HepG2 (cell line): ENCODE measurements at regions not wholly inside any gene's neighbourhood (a gene's known extent, or its start where the extent isn't known, plus 50 kb on each side); places are given as distances from the start of the nearest gene placed in this dataset.

ENCODE experiments used
- ATAC-seq: fragments of 200-7000 bp; cut with Tn5 transposase; 3 replicates; pipeline ENCODE4 v1.9.1; 2020; ENCODE audit warnings: mild to moderate bottlenecking, moderate library complexity
- BruUV-seq: library from RNA; stranded (reverse); fragments of 400-500 nt; replicated peaks from 2 replicates; lab custom pipeline; 2021; lab: Mats Ljungman, UMichigan
- CTCF ChIA-PET: fragments of 300-600 bp; formaldehyde crosslinking; extraction: SDS; loops from one replicate; lab custom pipeline; 2021; ENCODE audit warnings: low total read pairs, inconsistent platforms, low intra/inter-chr PET ratio; lab: Yijun Ruan, JAX
- POLR2A ChIA-PET: fragments of 350-600 bp; sonication (Branson Sonifier 250); formaldehyde crosslinking; loops from one replicate; lab custom pipeline; 2020; ENCODE audit warnings: antibody characterized with exemption, inconsistent platforms; lab: Yijun Ruan, JAX
- DNase-seq: peaks from one replicate; pipeline ENCODE4 v3.0.0-alpha.2; 2015; ENCODE audit warnings: low spot score
- FAIRE-seq: peaks from 3 replicates; lab custom pipeline; 2011; peaks lifted over from hg19 to GRCh38; lab: Jason Lieb, UNC
- H2AFZ ChIP-seq: one replicate; pipeline ENCODE4 v1.6.1; 2011; ENCODE audit warnings: low read length, inconsistent platforms
- H3K27ac ChIP-seq: fragments of 300-600 bp; 3 replicates; pipeline ENCODE4 v1.8.0; 2011; ENCODE audit warnings: mixed run types, mild to moderate bottlenecking, mixed read lengths, low read length, inconsistent platforms; ENCODE audit not compliant: insufficient read depth; ENCODE audit errors: extremely low read length
- H3K27me3 ChIP-seq, 2 experiments: fragments of 200-600 bp in 1 of 2; 2 replicates in 1 of 2; 3 replicates in 1 of 2; pipeline versions ENCODE4 v1.6.0 to v1.8.0; 2011; ENCODE audit warnings: low read length in 2 of 2, mild to moderate bottlenecking in 2 of 2, moderate library complexity in 2 of 2, inconsistent platforms in 1 of 2; ENCODE audit not compliant: insufficient read depth in 2 of 2, control insufficient read depth in 1 of 2
- H3K36me3 ChIP-seq, 2 experiments: fragments of 200-600 bp in 1 of 2; replicated peaks in 1 of 2; 2 replicates in 1 of 2; 3 replicates in 1 of 2; pipeline versions ENCODE4 v1.5.1 to v1.8.0; 2011; ENCODE audit warnings: low read length in 2 of 2, inconsistent platforms in 1 of 2; ENCODE audit not compliant: insufficient read depth in 2 of 2, control insufficient read depth in 1 of 2
- H3K4me1 ChIP-seq: 2 replicates; pipeline ENCODE4 v1.5.1; 2012; ENCODE audit warnings: low read length, inconsistent platforms; ENCODE audit not compliant: insufficient read depth
- H3K4me2 ChIP-seq: 2 replicates; pipeline ENCODE4 v1.6.0; 2011; ENCODE audit warnings: low read depth, low read length, inconsistent platforms
- H3K4me3 ChIP-seq, 3 experiments: fragments of 200-600 bp in 1 of 3; sonication (generic), shearing (Covaris generic) in 1 of 3; replicated peaks in 1 of 3; 2 replicates each; pipeline ENCODE4 v1.5.1; 2011 to 2016; ENCODE audit warnings: low read length in 3 of 3, inconsistent platforms in 2 of 3, low read depth in 2 of 3, mild to moderate bottlenecking in 2 of 3, control low read depth in 1 of 3, mixed read lengths in 1 of 3; ENCODE audit not compliant: insufficient read depth in 1 of 3
- H3K79me2 ChIP-seq: one replicate; pipeline ENCODE4 v1.6.1; 2011; ENCODE audit warnings: low read length, inconsistent platforms; ENCODE audit not compliant: insufficient read depth
- H3K9ac ChIP-seq: 2 replicates; pipeline ENCODE4 v1.6.0; 2011; ENCODE audit warnings: mild to moderate bottlenecking, low read depth, low read length, inconsistent platforms; ENCODE audit not compliant: insufficient read depth
- H3K9me3 ChIP-seq: 2 replicates; pipeline ENCODE4 v1.5.1; 2012; ENCODE audit warnings: mild to moderate bottlenecking, low read length
- H4K20me1 ChIP-seq: 2 replicates; pipeline ENCODE4 v1.6.0; 2011; ENCODE audit warnings: inconsistent platforms, mild to moderate bottlenecking, low read length, moderate library complexity; ENCODE audit not compliant: insufficient read depth
- BHLHE40 ChIP-seq: IDR thresholded peaks from 2 replicates; pipeline ENCODE4 v1.6.1; 2011; ENCODE audit warnings: low read length, improper control_type of control experiment
- BRCA1 ChIP-seq: sonication (generic); formaldehyde crosslinking; IDR thresholded peaks from 2 replicates; pipeline ENCODE4 v1.4.0; 2020; ENCODE audit warnings: missing genetic modification reagents
- ETV5 ChIP-seq: IDR thresholded peaks from 2 replicates; pipeline ENCODE4 v1.6.1; 2018; ENCODE audit warnings: missing biosample characterization, missing genetic modification reagents, inconsistent platforms, borderline replicate concordance
- GRHL1 ChIP-seq: sonication (generic); formaldehyde crosslinking; conservative IDR thresholded peaks from 2 replicates; pipeline ENCODE4 v1.8.0; 2022; ENCODE audit warnings: missing genetic modification reagents
- HBP1 ChIP-seq: IDR thresholded peaks from 2 replicates; pipeline ENCODE4 v1.6.1; 2016; ENCODE audit warnings: low read depth, control low read depth
- KMT2A ChIP-seq: sonication (generic); formaldehyde crosslinking; IDR thresholded peaks from 2 replicates; pipeline ENCODE4 v1.4.0; 2020; ENCODE audit warnings: missing genetic modification reagents
- MTA3 ChIP-seq: sonication (generic); formaldehyde crosslinking; IDR thresholded peaks from 2 replicates; pipeline ENCODE4 v1.4.0; 2020; ENCODE audit warnings: missing genetic modification reagents
- NFAT5 ChIP-seq: sonication (generic); formaldehyde crosslinking; IDR thresholded peaks from 2 replicates; pipeline ENCODE4 v1.4.0; 2020; ENCODE audit warnings: missing genetic modification reagents
- RARA ChIP-seq: IDR thresholded peaks from 2 replicates; pipeline ENCODE4 v1.6.1; 2016; ENCODE audit warnings: missing genetic modification reagents, missing compliant biosample characterization
- TGIF2 ChIP-seq: IDR thresholded peaks from 2 replicates; pipeline ENCODE4 v1.6.1; 2016; ENCODE audit warnings: control low read depth, missing compliant biosample characterization
- WGBS: methylation state at CpG from one replicate; pipeline ENCODE4 v1.1.6; 2017; ENCODE audit warnings: low lambda C conversion rate; 5-methylcytosine and 5-hydroxymethylcytosine counted together
- in situ Hi-C: cut with HindIII; loops from 2 replicates; pipeline ENCODE4 v1.10.0; 2017; ENCODE audit warnings: low pct_unique_long_range_greater_than_20kb; ENCODE audit not compliant: extremely low pct_ligation_motif_present
- intact Hi-C: fragments of 100-400 bp; cut with micrococcal nuclease; formaldehyde crosslinking; loops from one replicate; pipeline ENCODE4 v1.10.0; 2022; ENCODE audit not compliant: unreplicated experiment

- BruUV-seq = no TSS peak
- no peak overlapping the region for H2AFZ ChIP-seq
- H3K9ac ChIP-seq = no peak overlapping the region
- no peak overlapping the region for H3K4me3 ChIP-seq
- no peak for DNase-seq
- H3K36me3 ChIP-seq = no peaks in the 10 kb centered on the region
- no peaks in the 10 kb centered on the region for H3K27me3 ChIP-seq
- CTCF ChIA-PET = no interaction called here
- ATAC-seq = no peak
- intact Hi-C loops (no loop called here), in situ Hi-C loops (no loop called here)
- H3K79me2 ChIP-seq = no peaks in the 10 kb centered on the region
- no peak overlapping the region for H3K27ac ChIP-seq
- TF ChIP-seq TGIF2 (CRISPR knock-in tag) = no peak
- TF ChIP-seq RARA (CRISPR knock-in tag) = no peak
- no peak for TF ChIP-seq BRCA1
- no peak for TF ChIP-seq HBP1 (CRISPR knock-in tag)
- TF ChIP-seq NFAT5 (CRISPR knock-in tag) = no peak
- TF ChIP-seq KMT2A (CRISPR knock-in tag) = no peak
- TF ChIP-seq MTA3 = no peak
- TF ChIP-seq GRHL1 = no peak
- no peak for TF ChIP-seq BHLHE40
- TF ChIP-seq ETV5 (CRISPR knock-in tag) = no peak
- H3K4me2 ChIP-seq = no peak overlapping the region
- H3K9me3 ChIP-seq = no peaks in the 10 kb centered on the region
- no peaks in the 10 kb centered on the region for H3K4me1 ChIP-seq
- WGBS = 70% methylated on average over 2 of the region's 2 CpGs
- no peaks in the 10 kb centered on the region for H4K20me1 ChIP-seq
- no peak for FAIRE-seq
- POLR2A ChIA-PET = no interaction called here
These were observed 394.2 kb downstream of the ZEB2 start for GRCh38 chr2:144125751-144126150.
